Neuronal stem cell (in vitro differentiated cells): ENCODE measurements at regions not wholly inside any gene's neighbourhood (a gene's known extent, or its start where the extent isn't known, plus 50 kb on each side); places are given as distances from the start of the nearest gene placed in this dataset.
A peak's percentile ranks its signal among the peaks of the same experiment; 100 is the strongest.

Experiments used
- DNase-seq: peaks from one replicate; pipeline ENCODE4 v3.0.0-alpha.2; 2013; ENCODE audit warnings: low spot score
- H2AFZ ChIP-seq: one replicate; pipeline ENCODE4 v1.6.1; 2013; ENCODE audit warnings: mild to moderate bottlenecking, low read length, inconsistent platforms
- H2AK5ac ChIP-seq: 2 replicates; pipeline ENCODE4 v1.6.1; 2013; ENCODE audit warnings: low read depth, mild to moderate bottlenecking, inconsistent platforms, low read length, moderate library complexity, mixed read lengths
- H2BK120ac ChIP-seq: 2 replicates; pipeline ENCODE4 v1.6.1; 2013; ENCODE audit warnings: low read depth, mild to moderate bottlenecking, inconsistent platforms, low read length, moderate library complexity, mixed read lengths
- H2BK12ac ChIP-seq: one replicate; pipeline ENCODE4 v1.6.1; 2013; ENCODE audit warnings: low read length, inconsistent platforms
- H2BK15ac ChIP-seq: 2 replicates; pipeline ENCODE4 v1.6.1; 2013; ENCODE audit warnings: mild to moderate bottlenecking, low read length, inconsistent platforms, mixed read lengths
- H2BK5ac ChIP-seq: one replicate; pipeline ENCODE4 v1.6.1; 2013; ENCODE audit warnings: inconsistent platforms, mild to moderate bottlenecking, low read length, moderate library complexity
- H3K14ac ChIP-seq: one replicate; pipeline ENCODE4 v1.6.1; 2013; ENCODE audit warnings: low read length, inconsistent platforms
- H3K18ac ChIP-seq: 2 replicates; pipeline ENCODE4 v1.6.1; 2013; ENCODE audit warnings: low read length, inconsistent platforms
- H3K23ac ChIP-seq: 2 replicates; pipeline ENCODE4 v1.6.1; 2013; ENCODE audit warnings: low read depth, mild to moderate bottlenecking, mixed read lengths, low read length, inconsistent platforms; ENCODE audit not compliant: poor library complexity
- H3K27ac ChIP-seq: replicated peaks from 3 replicates; pipeline ENCODE4 v1.5.1; 2013; ENCODE audit warnings: low read length, inconsistent platforms
- H3K27me3 ChIP-seq, 3 experiments: 2 replicates each; pipeline ENCODE4 v1.6.1; 2013; ENCODE audit warnings: low read length in 3 of 3, mild to moderate bottlenecking in 2 of 3, inconsistent platforms in 1 of 3, low read depth in 1 of 3, mixed read lengths in 1 of 3, moderate library complexity in 1 of 3; ENCODE audit not compliant: control insufficient read depth in 3 of 3, insufficient read depth in 3 of 3
- H3K36me3 ChIP-seq, 2 donors: replicated peaks in 1 of 2; 2 replicates each; pipeline ENCODE4 v1.6.1; 2013; ENCODE audit warnings: low read length in 2 of 2; ENCODE audit not compliant: control insufficient read depth in 2 of 2, insufficient read depth in 2 of 2
- H3K4ac ChIP-seq: 2 replicates; pipeline ENCODE4 v1.6.1; 2013; ENCODE audit warnings: inconsistent platforms, mild to moderate bottlenecking, low read length, moderate library complexity
- H3K4me1 ChIP-seq, 2 donors: 1 replicate in 1 of 2; 2 replicates in 1 of 2; pipeline ENCODE4 v1.6.1; 2013; ENCODE audit warnings: low read length in 2 of 2, low read depth in 1 of 2; ENCODE audit not compliant: control insufficient read depth in 2 of 2, insufficient read depth in 1 of 2
- H3K4me2 ChIP-seq: one replicate; pipeline ENCODE4 v1.6.1; 2013; ENCODE audit warnings: mild to moderate bottlenecking, low read length, inconsistent platforms; ENCODE audit not compliant: insufficient read depth, poor library complexity, severe bottlenecking
- H3K4me3 ChIP-seq, 2 donors: 2 replicates each; pipeline ENCODE4 v1.5.1; 2013; ENCODE audit warnings: low read length in 2 of 2, mild to moderate bottlenecking in 2 of 2, inconsistent platforms in 1 of 2, moderate library complexity in 1 of 2
- H3K79me1 ChIP-seq: one replicate; pipeline ENCODE4 v1.6.1; 2013; ENCODE audit warnings: low read depth, mild to moderate bottlenecking, inconsistent platforms, low read length, moderate library complexity
- H3K9ac ChIP-seq: one replicate; pipeline ENCODE4 v1.6.1; 2013; ENCODE audit warnings: mild to moderate bottlenecking, low read depth, low read length, inconsistent platforms; ENCODE audit not compliant: poor library complexity
- H3K9me3 ChIP-seq, 2 donors: replicated peaks in 1 of 2; 2 replicates each; pipeline versions ENCODE3 to v1.6.1; 2013; ENCODE audit warnings: low read length in 2 of 2, mild to moderate bottlenecking in 2 of 2, inconsistent platforms in 1 of 2, low read depth in 1 of 2, mixed read lengths in 1 of 2, moderate library complexity in 1 of 2; ENCODE audit not compliant: control insufficient read depth in 2 of 2, insufficient read depth in 1 of 2
- H4K8ac ChIP-seq: one replicate; pipeline ENCODE4 v1.6.1; 2013; ENCODE audit warnings: low read depth, mild to moderate bottlenecking, inconsistent platforms, low read length, moderate library complexity
- H4K91ac ChIP-seq: one replicate; pipeline ENCODE4 v1.6.1; 2013; ENCODE audit warnings: low read length, low read depth, mild to moderate bottlenecking, inconsistent platforms; ENCODE audit not compliant: poor library complexity
- WGBS, 2 donors: extraction: QIAGEN DNeasy Blood & Tissue Kit; methylation state at CpG; one replicate each; pipeline ENCODE4 v1.1.7; 2013; ENCODE audit warnings: missing lambda C conversion rate in 2 of 2, mixed read lengths in 1 of 2; ENCODE audit not compliant: insufficient read length in 2 of 2, insufficient replicate concordance in 1 of 2; ENCODE audit errors: extremely low coverage in 2 of 2; 5-methylcytosine and 5-hydroxymethylcytosine counted together

GRCh38 chr20:43388268-43389002 is 69.3 kb upstream of the SRSF6 start:
- no peak for DNase-seq
- H3K9ac ChIP-seq: no peak overlapping the region
- no peak overlapping the region for H2BK15ac ChIP-seq
- H3K23ac ChIP-seq: no peak overlapping the region
- H3K27ac ChIP-seq: no peak overlapping the region
- H2BK12ac ChIP-seq: no peak overlapping the region
- no peak overlapping the region for H2BK5ac ChIP-seq
- no peak overlapping the region for H2AFZ ChIP-seq
- H3K79me1 ChIP-seq: no peaks in the 10 kb centered on the region
- H3K4ac ChIP-seq: no peak overlapping the region
- peaks cover 0 to 4% of the 10 kb centered on the region in 2 donors for H3K4me1 ChIP-seq
- WGBS, 2 donors: no CpG with 5 or more reads among the region's 14 CpGs
- no peaks in the 10 kb centered on the region for H3K9me3 ChIP-seq
- no peak overlapping the region for H3K4me2 ChIP-seq
- no peak overlapping the region for H2BK120ac ChIP-seq
- H4K91ac ChIP-seq: no peak overlapping the region
- H4K8ac ChIP-seq: no peak overlapping the region
- no peaks in the 10 kb centered on the region for H3K36me3 ChIP-seq
- H2AK5ac ChIP-seq: no peak overlapping the region
- H3K14ac ChIP-seq: no peak overlapping the region
- no peak overlapping the region for H3K18ac ChIP-seq
- no peak overlapping the region for H3K4me3 ChIP-seq
- H3K27me3 ChIP-seq: peaks cover 0 to 3% (median 0%) of the 10 kb centered on the region in 3 experiments

GRCh38 chr20:43387737-43388136 is 70.0 kb upstream of the SRSF6 start:
- Histone ChIP-seq H3K23ac (no peak overlapping the region), H2BK120ac (no peak overlapping the region), H4K91ac (no peak overlapping the region), H4K8ac (no peak overlapping the region), H3K9ac (no peak overlapping the region), H2AFZ (no peak overlapping the region), H3K14ac (no peak overlapping the region), H3K27me3 (peaks cover 0 to 5% (median 0%) of the 10 kb centered on the region in 3 experiments), H2BK15ac (no peak overlapping the region), H3K36me3 (no peaks in the 10 kb centered on the region), H3K4ac (no peak overlapping the region), H2BK5ac (no peak overlapping the region), H3K27ac (no peak overlapping the region), H3K9me3 (no peaks in the 10 kb centered on the region), H3K79me1 (no peaks in the 10 kb centered on the region), H3K4me3 (no peak overlapping the region), H3K18ac (no peak overlapping the region), H3K4me2 (no peak overlapping the region), H2AK5ac (no peak overlapping the region), H2BK12ac (no peak overlapping the region), H3K4me1 (peaks cover 0 to 4% of the 10 kb centered on the region in 2 donors)
- no CpG with 5 or more reads among the region's 4 CpGs for whole genome bisulfite sequencing, 2 donors
- no peak for DNase-seq

GRCh38 chr20:43386878-43387277 is 70.8 kb upstream of the SRSF6 start:
- Histone ChIP-seq H2BK5ac (no peak overlapping the region), H3K18ac (no peak overlapping the region), H3K9ac (no peak overlapping the region), H3K4me3 (no peak overlapping the region), H4K91ac (no peak overlapping the region), H3K9me3 (no peaks in the 10 kb centered on the region), H2AK5ac (no peak overlapping the region), H3K79me1 (no peaks in the 10 kb centered on the region), H4K8ac (no peak overlapping the region), H2BK12ac (peak overlapping the region; percentile 10), H3K36me3 (no peaks in the 10 kb centered on the region), H3K27ac (no peak overlapping the region), H3K14ac (no peak overlapping the region), H3K4ac (no peak overlapping the region), H3K23ac (no peak overlapping the region), H3K4me1 (peaks cover 0 to 4% of the 10 kb centered on the region in 2 donors), H2AFZ (no peak overlapping the region), H2BK120ac (no peak overlapping the region), H3K27me3 (peaks cover 0 to 5% (median 0%) of the 10 kb centered on the region in 3 experiments), H3K4me2 (no peak overlapping the region), H2BK15ac (no peak overlapping the region)
- DNase-seq: no peak
- no CpG with 5 or more reads among the region's 4 CpGs for WGBS, 2 donors

- no peak overlapping the region for H2AK5ac ChIP-seq
- H3K14ac ChIP-seq: no peak overlapping the region
- H3K23ac ChIP-seq: no peak overlapping the region
- no peaks in the 10 kb centered on the region for H3K36me3 ChIP-seq
- no peak overlapping the region for H3K18ac ChIP-seq
- DNase-seq: no peak
- H2BK120ac ChIP-seq: no peak overlapping the region
- peaks cover 0 to 4% of the 10 kb centered on the region in 2 donors for H3K4me1 ChIP-seq
- no peak overlapping the region for H2AFZ ChIP-seq
- H3K4me2 ChIP-seq: no peak overlapping the region
- H3K9me3 ChIP-seq: no peaks in the 10 kb centered on the region
- no peak overlapping the region for H2BK15ac ChIP-seq
- H3K4me3 ChIP-seq: no peak overlapping the region
- H2BK5ac ChIP-seq: no peak overlapping the region
- no peak overlapping the region for H3K4ac ChIP-seq
- no peak overlapping the region for H3K27ac ChIP-seq
- H2BK12ac ChIP-seq: no peak overlapping the region
- peaks cover 0 to 5% (median 0%) of the 10 kb centered on the region in 3 experiments for H3K27me3 ChIP-seq
- WGBS, 2 donors: no CpG with 5 or more reads among the region's 4 CpGs
- no peak overlapping the region for H4K91ac ChIP-seq
- H3K79me1 ChIP-seq: no peaks in the 10 kb centered on the region
- H3K9ac ChIP-seq: no peak overlapping the region
- no peak overlapping the region for H4K8ac ChIP-seq
Observed at GRCh38 chr20:43385914-43386313, 71.8 kb upstream of the SRSF6 start.
